Adrenal gland (tissue), 5 donors: ENCODE measurements at regions not wholly inside any gene's neighbourhood (a gene's known extent, or its start where the extent isn't known, plus 50 kb on each side); places are given as distances from the start of the nearest gene placed in this dataset.

Experiments used
- CTCF ChIP-seq, 6 experiments: fragments of 450-650 bp in 4 of 6; fragments of 200-600 bp in 2 of 6; sonication (generic) in 1 of 6; IDR thresholded peaks; 1 replicate in 5 of 6; 2 replicates in 1 of 6; pipeline versions ENCODE4 v1.5.1 to v1.8.0; 2016 to 2021; ENCODE audit warnings: antibody characterized with exemption in 6 of 6, mild to moderate bottlenecking in 2 of 6, moderate library complexity in 1 of 6
- POLR2A ChIP-seq, 2 donors: fragments of 450-650 bp; IDR thresholded peaks; one replicate each; pipeline ENCODE4 v1.6.1; 2017; ENCODE audit warnings: antibody characterized with exemption in 2 of 2, mild to moderate bottlenecking in 2 of 2, moderate library complexity in 1 of 2
- donor health status: DM: no; HTN: no; CAD: no.

GRCh38 chr11:27858866-27859265 is 158.6 kb upstream of the BDNF start:
- TF ChIP-seq CTCF (IDR thresholded peaks at IDR 0.05) (no peak), POLR2A (IDR thresholded peaks at IDR 0.05) (no peak)
